GM21423 (cell line): ENCODE measurements at regions not wholly inside any gene's neighbourhood (a gene's known extent, or its start where the extent isn't known, plus 50 kb on each side); places are given as distances from the start of the nearest gene placed in this dataset.
"Not testable (repeated sequence)": the region's sequence is repeated elsewhere in the genome, so short reads cannot be mapped to it uniquely, and the experiment has no call there.

Experiments
- ATAC-seq: cut with Tn5 transposase; IDR thresholded peaks from one replicate; pipeline ENCODE4 v1.9.1; 2021; ENCODE audit warnings: mild to moderate bottlenecking, moderate library complexity; ENCODE audit not compliant: unreplicated experiment

- not testable (repeated sequence) for ATAC-seq
Observed at GRCh38 chr1:83406693-83407371, 592.1 kb downstream of the TTLL7 start.

GRCh38 chr1:83405789-83406188 is 593.1 kb downstream of the TTLL7 start:
- ATAC-seq = peak; percentile 51

GRCh38 chr1:83403500-83403899 is 595.4 kb downstream of the TTLL7 start:
- not testable (repeated sequence) for ATAC-seq

- not testable (repeated sequence) for ATAC-seq
Observed at GRCh38 chr1:83401146-83401545, 597.8 kb downstream of the TTLL7 start.

GRCh38 chr1:83400173-83400572 is 598.8 kb downstream of the TTLL7 start:
- not testable (repeated sequence) for ATAC-seq

GRCh38 chr1:83398125-83398524 is 600.8 kb downstream of the TTLL7 start:
- ATAC-seq = not testable (repeated sequence)

- not testable (repeated sequence) for ATAC-seq
Observed at GRCh38 chr1:83395130-83395529, 603.8 kb downstream of the TTLL7 start.

GRCh38 chr1:83386946-83387345 is 612.0 kb downstream of the TTLL7 start:
- not testable (repeated sequence) for ATAC-seq

- ATAC-seq = not testable (repeated sequence)
Observed at GRCh38 chr1:83383107-83383506, 615.8 kb downstream of the TTLL7 start.

- not testable (repeated sequence) for ATAC-seq
Observed at GRCh38 chr1:83373018-83373417, 625.9 kb downstream of the TTLL7 start.

GRCh38 chr1:83369853-83370252 is 629.1 kb downstream of the TTLL7 start:
- not testable (repeated sequence) for ATAC-seq

GRCh38 chr1:83365320-83365719 is 633.6 kb downstream of the TTLL7 start:
- ATAC-seq = not testable (repeated sequence)

- ATAC-seq = not testable (repeated sequence)
Observed at GRCh38 chr1:83345375-83345774, 653.6 kb downstream of the TTLL7 start.

- ATAC-seq = not testable (repeated sequence)
Observed at GRCh38 chr1:83343767-83344166, 655.2 kb downstream of the TTLL7 start.

GRCh38 chr1:83342995-83343394 is 655.9 kb downstream of the TTLL7 start:
- not testable (repeated sequence) for ATAC-seq

- not testable (repeated sequence) for ATAC-seq
Observed at GRCh38 chr1:83332308-83332707, 666.6 kb downstream of the TTLL7 start.

- no peak for ATAC-seq
Observed at GRCh38 chr1:83318366-83318765, 680.6 kb downstream of the TTLL7 start.

GRCh38 chr1:83315446-83315845 is 683.5 kb downstream of the TTLL7 start:
- ATAC-seq = not testable (repeated sequence)

GRCh38 chr1:83310161-83310560 is 688.8 kb downstream of the TTLL7 start:
- not testable (repeated sequence) for ATAC-seq

- ATAC-seq = not testable (repeated sequence)
Observed at GRCh38 chr1:83309035-83309434, 689.9 kb downstream of the TTLL7 start.

- not testable (repeated sequence) for ATAC-seq
Observed at GRCh38 chr1:83306811-83307210, 692.1 kb downstream of the TTLL7 start.

- not testable (repeated sequence) for ATAC-seq
Observed at GRCh38 chr1:83295594-83295993, 703.3 kb downstream of the TTLL7 start.

- ATAC-seq = not testable (repeated sequence)
Observed at GRCh38 chr1:83287391-83287790, 711.5 kb downstream of the TTLL7 start.
